K562 (cell line): ENCODE measurements at regions not wholly inside any gene's neighbourhood (a gene's known extent, or its start where the extent isn't known, plus 50 kb on each side); places are given as distances from the start of the nearest gene placed in this dataset.

Experiments
- ATAC-seq: fragments of 200-7000 bp; cut with Tn5 transposase; 3 replicates; pipeline ENCODE4 v1.9.1; 2020; ENCODE audit warnings: moderate library complexity
- BruUV-seq: library from RNA; stranded (reverse); fragments of 400-500 nt; replicated peaks from 2 replicates; lab custom pipeline; 2021; lab: Mats Ljungman, UMichigan
- CTCF ChIA-PET: fragments of 300-600 bp; formaldehyde crosslinking; extraction: SDS; loops from one replicate; lab custom pipeline; 2021; ENCODE audit warnings: low intra/inter-chr PET ratio; lab: Yijun Ruan, JAX
- POLR2A ChIA-PET: fragments of 300-600, 350-650 bp; sonication (Branson Sonifier 250); formaldehyde crosslinking; extraction: SDS; loops from one replicate; lab custom pipeline; 2021; ENCODE audit warnings: antibody characterized with exemption, inconsistent platforms; lab: Yijun Ruan, JAX
- DNase-seq, 4 experiments: peaks; one replicate each; pipeline versions ENCODE4 v3.0.0 to v3.0.0-alpha.2; 2011 to 2018; ENCODE audit warnings: low spot score in 3 of 4, mixed read lengths in 3 of 4; ENCODE audit errors: extremely low read depth in 1 of 4
- FAIRE-seq: peaks from 2 replicates; lab custom pipeline; 2011; peaks lifted over from hg19 to GRCh38; lab: Jason Lieb, UNC
- H2AFZ ChIP-seq: 2 replicates; pipeline ENCODE4 v1.6.0; 2011; ENCODE audit warnings: low read depth, low read length, control low read depth, inconsistent platforms
- H3K27ac ChIP-seq: fragments of 200-600 bp; 3 replicates; pipeline ENCODE4 v1.8.0; 2011; ENCODE audit warnings: low read depth, mild to moderate bottlenecking, control low read depth, inconsistent platforms, low read length, moderate library complexity, mixed read lengths; ENCODE audit errors: extremely low read depth
- H3K27me3 ChIP-seq, 2 experiments: fragments of 300-600 bp in 1 of 2; 2 replicates in 1 of 2; 3 replicates in 1 of 2; pipeline versions ENCODE4 v1.6.0 to v1.8.0; 2011; ENCODE audit warnings: inconsistent platforms in 2 of 2, low read length in 2 of 2, mild to moderate bottlenecking in 1 of 2, mixed read lengths in 1 of 2, moderate library complexity in 1 of 2; ENCODE audit not compliant: control insufficient read depth in 2 of 2, insufficient read depth in 2 of 2
- H3K36me3 ChIP-seq: fragments of 300-600 bp; 3 replicates; pipeline ENCODE4 v1.8.0; 2011; ENCODE audit warnings: mild to moderate bottlenecking, low read length, inconsistent platforms; ENCODE audit not compliant: control insufficient read depth, insufficient read depth
- H3K4me1 ChIP-seq, 2 experiments: fragments of 200-600 bp in 1 of 2; replicated peaks in 1 of 2; 2 replicates in 1 of 2; 3 replicates in 1 of 2; pipeline versions ENCODE4 v1.5.1 to v1.8.0; 2011; ENCODE audit warnings: inconsistent platforms in 2 of 2, low read length in 2 of 2, mild to moderate bottlenecking in 1 of 2, mixed read lengths in 1 of 2, moderate library complexity in 1 of 2; ENCODE audit not compliant: control insufficient read depth in 2 of 2, insufficient read depth in 2 of 2
- H3K4me2 ChIP-seq: 2 replicates; pipeline ENCODE4 v1.6.1; 2011; ENCODE audit warnings: low read length, control low read depth, inconsistent platforms, mixed read lengths; ENCODE audit not compliant: insufficient read depth
- H3K4me3 ChIP-seq: fragments of 200-600 bp; sonication (generic), shearing (Covaris generic); 2 replicates; pipeline ENCODE4 v1.5.1; 2016; ENCODE audit warnings: control low read depth, inconsistent platforms
- H3K79me2 ChIP-seq: fragments of 200-600 bp; 3 replicates; pipeline ENCODE4 v1.8.0; 2011; ENCODE audit warnings: low read length, inconsistent platforms; ENCODE audit not compliant: control insufficient read depth, insufficient read depth
- H3K9ac ChIP-seq, 2 experiments: 2 replicates each; pipeline versions ENCODE4 v1.6.0 to v1.6.1; 2011; ENCODE audit warnings: low read depth in 2 of 2, low read length in 2 of 2, control low read depth in 1 of 2, inconsistent platforms in 1 of 2, mild to moderate bottlenecking in 1 of 2, mixed read lengths in 1 of 2; ENCODE audit not compliant: insufficient read depth in 1 of 2
- H3K9me1 ChIP-seq: one replicate; pipeline ENCODE4 v1.6.0; 2011; ENCODE audit warnings: inconsistent platforms, mild to moderate bottlenecking, low read length, moderate library complexity; ENCODE audit not compliant: control insufficient read depth, insufficient read depth
- H3K9me3 ChIP-seq: replicated peaks from 2 replicates; pipeline ENCODE4 v1.5.1; 2011; ENCODE audit warnings: low read depth, low read length, inconsistent platforms; ENCODE audit not compliant: control insufficient read depth, insufficient read depth
- H4K20me1 ChIP-seq: replicated peaks from 2 replicates; pipeline ENCODE4 v1.6.1; 2011; ENCODE audit warnings: low read length, inconsistent platforms, mixed read lengths; ENCODE audit not compliant: control insufficient read depth, insufficient read depth
- CHD7 ChIP-seq: fragments of 200-600 bp; sonication (generic); IDR thresholded peaks from one replicate; pipeline ENCODE4 v1.6.1; 2012; ENCODE audit warnings: mild to moderate bottlenecking, low read depth, low read length, inconsistent platforms
- E2F4 ChIP-seq: sonication (generic); formaldehyde crosslinking; IDR thresholded peaks from 2 replicates; pipeline ENCODE4 v1.8.0; 2022; ENCODE audit warnings: mild to moderate bottlenecking, low read depth, missing genetic modification reagents
- HNRNPLL ChIP-seq: fragments of 200-400 bp; formaldehyde crosslinking; IDR thresholded peaks from 2 replicates; pipeline ENCODE4 v1.6.1; 2017; ENCODE audit warnings: low read length, low read depth, mild to moderate bottlenecking; ENCODE audit not compliant: poor library complexity, severe bottlenecking
- RBM34 ChIP-seq: fragments of 200-400 bp; formaldehyde crosslinking; IDR thresholded peaks from 2 replicates; pipeline ENCODE4 v1.6.1; 2018; ENCODE audit warnings: low read length, borderline replicate concordance; ENCODE audit not compliant: insufficient read depth
- SNIP1 ChIP-seq: fragments of 450-650 bp; IDR thresholded peaks from 2 replicates; pipeline ENCODE4 v1.7.1; 2017; ENCODE audit warnings: low read depth, mild to moderate bottlenecking
- TAF7 ChIP-seq: fragments of 450-650 bp; IDR thresholded peaks from 2 replicates; pipeline ENCODE4 v1.6.1; 2016; ENCODE audit warnings: missing genetic modification characterization, missing compliant biosample characterization
- TOE1 ChIP-seq, 2 experiments: fragments of 450-650 bp in 1 of 2; sonication (generic) in 1 of 2; formaldehyde crosslinking in 1 of 2; IDR thresholded peaks; 2 replicates each; pipeline versions ENCODE4 v1.7.1 to v1.8.0; 2016 to 2022; ENCODE audit warnings: borderline replicate concordance in 2 of 2, mild to moderate bottlenecking in 2 of 2, antibody characterized with exemption in 1 of 2, inconsistent platforms in 1 of 2, low read depth in 1 of 2, missing genetic modification reagents in 1 of 2, moderate library complexity in 1 of 2
- ZBTB1 ChIP-seq: sonication (generic); formaldehyde crosslinking; IDR thresholded peaks from 2 replicates; pipeline ENCODE4 v1.8.1; 2023; ENCODE audit warnings: missing genetic modification reagents, low read depth, mild to moderate bottlenecking, borderline replicate concordance
- ZNF354B ChIP-seq: fragments of 250-450 bp; sonication (Bioruptor Pico); IDR thresholded peaks from 2 replicates; pipeline ENCODE4 v1.4.0; 2020
- in situ Hi-C: fragments of 300-500 bp; cut with MboI; formaldehyde crosslinking; loops from 4 replicates; pipeline ENCODE4 v1.15.0; 2018; ENCODE audit warnings: inconsistent platforms, mixed read lengths
- intact Hi-C: fragments of 100-400 bp; cut with micrococcal nuclease; formaldehyde crosslinking; loops from 2 replicates; pipeline ENCODE4 v1.14.2; 2022

- no peaks in the 10 kb centered on the region for H3K9me1 ChIP-seq
- no TSS peak for BruUV-seq
- no peak overlapping the region for H3K27ac ChIP-seq
- H3K4me3 ChIP-seq = no peak overlapping the region
- no peak for DNase-seq
- FAIRE-seq = no peak
- CTCF ChIA-PET = no interaction called here
- H3K79me2 ChIP-seq = no peaks in the 10 kb centered on the region
- POLR2A ChIA-PET = no interaction called here
- H3K36me3 ChIP-seq = no peaks in the 10 kb centered on the region
- intact Hi-C loops = no loop called here
- H2AFZ ChIP-seq = no peak overlapping the region
- no peaks in the 10 kb centered on the region for H4K20me1 ChIP-seq
- no peak overlapping the region for H3K9ac ChIP-seq
- H3K4me1 ChIP-seq = no peaks in the 10 kb centered on the region
- peaks cover 5% of the 10 kb centered on the region for H3K9me3 ChIP-seq
- H3K27me3 ChIP-seq = no peaks in the 10 kb centered on the region
- no peak overlapping the region for H3K4me2 ChIP-seq
- ATAC-seq = no peak
- in situ Hi-C loops = no loop called here
- TF ChIP-seq HNRNPLL = no peak
- TF ChIP-seq CHD7 = no peak
- no peak for TF ChIP-seq ZNF354B (CRISPR knock-in tag)
- TF ChIP-seq ZBTB1 (CRISPR knock-in tag) = no peak
- no peak for TF ChIP-seq RBM34
- no peak for TF ChIP-seq E2F4 (CRISPR knock-in tag)
- TF ChIP-seq SNIP1 = no peak
- no peak for TF ChIP-seq TOE1 (IDR thresholded peaks at IDR 0.05; ENCODE audit: borderline replicate concordance)
- TF ChIP-seq TOE1 (CRISPR knock-in tag; IDR thresholded peaks at IDR 0.05; ENCODE audit: borderline replicate concordance, low read depth) = no peak
- no peak for TF ChIP-seq TAF7 (tag)
Measured at GRCh38 chr6:23377830-23378229, 748.2 kb upstream of the NRSN1 start.
